Hippocampal formation (tissue), 2 donors: ENCODE measurements at regions not wholly inside any gene's neighbourhood (a gene's known extent, or its start where the extent isn't known, plus 50 kb on each side); places are given as distances from the start of the nearest gene placed in this dataset.
"Not testable (repeated sequence)": the region's sequence is repeated elsewhere in the genome, so short reads cannot be mapped to it uniquely, and the experiment has no call there.

Experiments
- DNase-seq, 2 donors: peaks; one replicate each; lab custom pipeline; 2025; lab: John Stamatoyannopoulos, UW

- no peak for DNase-seq
Measured at GRCh38 chr6:84929212-84929611, 164.8 kb upstream of the TBX18 start.

GRCh38 chr6:84927551-84927950 is 163.2 kb upstream of the TBX18 start:
- no peak for DNase-seq

GRCh38 chr6:84926189-84927155 is 162.1 kb upstream of the TBX18 start:
- DNase-seq = no peak

GRCh38 chr6:84921891-84922290 is 157.5 kb upstream of the TBX18 start:
- no peak for DNase-seq

- no peak for DNase-seq
Measured at GRCh38 chr6:84920021-84920420, 155.6 kb upstream of the TBX18 start.

- DNase-seq = no peak
Measured at GRCh38 chr6:84916704-84917103, 152.3 kb upstream of the TBX18 start.

GRCh38 chr6:84912472-84913322 is 148.3 kb upstream of the TBX18 start:
- DNase-seq = no peak

- no peak for DNase-seq
Measured at GRCh38 chr6:84910906-84911607, 146.7 kb upstream of the TBX18 start.

- DNase-seq = no peak
Measured at GRCh38 chr6:84908304-84908904, 144.0 kb upstream of the TBX18 start.

GRCh38 chr6:84906514-84906913 is 142.1 kb upstream of the TBX18 start:
- DNase-seq = no peak

- no peak for DNase-seq
Measured at GRCh38 chr6:84905823-84906222, 141.4 kb upstream of the TBX18 start.

GRCh38 chr6:84902354-84902928 is 138.0 kb upstream of the TBX18 start:
- DNase-seq = no peak

GRCh38 chr6:84897988-84898594 is 133.7 kb upstream of the TBX18 start:
- DNase-seq = no peak

- DNase-seq = no peak
Measured at GRCh38 chr6:84897011-84897410, 132.6 kb upstream of the TBX18 start.

GRCh38 chr6:84892671-84893070 is 128.3 kb upstream of the TBX18 start:
- DNase-seq = no peak

GRCh38 chr6:84882768-84883766 is 118.7 kb upstream of the TBX18 start:
- DNase-seq = no peak

- not testable (repeated sequence) for DNase-seq
Measured at GRCh38 chr6:84879385-84879784, 115.0 kb upstream of the TBX18 start.

- DNase-seq = no peak
Measured at GRCh38 chr6:84877515-84878210, 113.3 kb upstream of the TBX18 start.
